ENCODE measurements at regions not wholly inside any gene's neighbourhood (a gene's known extent, or its start where the extent isn't known, plus 50 kb on each side); places are given as distances from the start of the nearest gene placed in this dataset.
"Not testable (repeated sequence)": the region's sequence is repeated elsewhere in the genome, so short reads cannot be mapped to it uniquely, and the experiment has no call there.

- DNase-seq = no peak
Observed at GRCh38 chr3:139202226-139202958, 141.4 kb upstream of the MRPS22 start.

- no peak for DNase-seq
Observed at GRCh38 chr3:139202959-139203349, 140.9 kb upstream of the MRPS22 start.

GRCh38 chr3:139203752-139204151, 140.1 kb upstream of the MRPS22 start:
- DNase-seq = no peak

GRCh38 chr3:139204728-139205127, 139.1 kb upstream of the MRPS22 start:
- DNase-seq = no peak

- no peak for DNase-seq
Observed at GRCh38 chr3:139213936-139214335, 129.9 kb upstream of the MRPS22 start.

GRCh38 chr3:139216958-139217357, 126.9 kb upstream of the MRPS22 start:
- DNase-seq = no peak

GRCh38 chr3:139217633-139218032, 126.2 kb upstream of the MRPS22 start:
- DNase-seq = no peak

- no peak for DNase-seq
Observed at GRCh38 chr3:139218046-139218445, 125.8 kb upstream of the MRPS22 start.

GRCh38 chr3:139219463-139219862, 124.4 kb upstream of the MRPS22 start:
- DNase-seq = no peak

- no peak for DNase-seq
Observed at GRCh38 chr3:139222100-139222657, 121.6 kb upstream of the MRPS22 start.

GRCh38 chr3:139225548-139225947, 118.3 kb upstream of the MRPS22 start:
- DNase-seq = no peak

GRCh38 chr3:139226731-139227130, 117.1 kb upstream of the MRPS22 start:
- DNase-seq = no peak

GRCh38 chr3:139227165-139227564, 116.7 kb upstream of the MRPS22 start:
- DNase-seq = no peak

GRCh38 chr3:139227827-139228226, 116.0 kb upstream of the MRPS22 start:
- no peak for DNase-seq

GRCh38 chr3:139230391-139230790, 113.4 kb upstream of the MRPS22 start:
- peak; percentile 20 for DNase-seq

GRCh38 chr3:139231555-139232281, 112.1 kb upstream of the MRPS22 start:
- DNase-seq = no peak

- not testable (repeated sequence) for DNase-seq
Observed at GRCh38 chr3:139232341-139232740, 111.5 kb upstream of the MRPS22 start.

GRCh38 chr3:139234491-139234890, 109.3 kb upstream of the MRPS22 start:
- no peak for DNase-seq

- DNase-seq = no peak
Observed at GRCh38 chr3:139235192-139235591, 108.6 kb upstream of the MRPS22 start.

- no peak for DNase-seq
Observed at GRCh38 chr3:139236336-139236735, 107.5 kb upstream of the MRPS22 start.

GRCh38 chr3:139238281-139239030, 105.4 kb upstream of the MRPS22 start:
- DNase-seq = no peak

- DNase-seq = peak; percentile 13
Observed at GRCh38 chr3:139239550-139239949, 104.3 kb upstream of the MRPS22 start.

- DNase-seq = no peak
Observed at GRCh38 chr3:139241783-139242182, 102.0 kb upstream of the MRPS22 start.

Measured in fibroblast of skin of right quadriceps (primary cell).